ENCODE measurements at regions not wholly inside any gene's neighbourhood (a gene's known extent, or its start where the extent isn't known, plus 50 kb on each side); places are given as distances from the start of the nearest gene placed in this dataset.

DNA sequence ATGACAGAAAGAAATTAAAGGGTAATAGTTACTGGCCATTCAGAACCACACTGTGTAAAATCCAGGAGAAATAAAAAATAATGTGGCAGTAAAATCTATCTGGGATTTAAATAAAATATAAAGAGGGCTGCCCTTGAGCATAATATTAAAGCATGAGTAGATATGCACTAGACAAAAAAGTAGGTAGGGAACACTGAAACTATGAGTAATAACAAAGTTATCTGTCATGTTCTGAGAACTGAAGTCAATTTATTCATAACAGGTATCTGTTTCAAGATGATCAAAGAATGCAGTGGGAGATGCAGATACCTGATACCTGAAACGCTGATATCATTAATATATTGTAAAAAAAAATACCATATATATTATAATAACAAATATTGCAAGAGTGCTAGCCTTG is 1672.0 kb downstream of the SLITRK5 start:
- H3K4me3 ChIP-seq (ENCODE audit: low read depth, low read length): no peak overlapping the region
- DNase-seq (ENCODE audit: low read depth): no peak
- no peak for TF ChIP-seq CTCF (conservative IDR thresholded peaks at IDR 0.05; ENCODE audit: low read depth, low read length)

DNA sequence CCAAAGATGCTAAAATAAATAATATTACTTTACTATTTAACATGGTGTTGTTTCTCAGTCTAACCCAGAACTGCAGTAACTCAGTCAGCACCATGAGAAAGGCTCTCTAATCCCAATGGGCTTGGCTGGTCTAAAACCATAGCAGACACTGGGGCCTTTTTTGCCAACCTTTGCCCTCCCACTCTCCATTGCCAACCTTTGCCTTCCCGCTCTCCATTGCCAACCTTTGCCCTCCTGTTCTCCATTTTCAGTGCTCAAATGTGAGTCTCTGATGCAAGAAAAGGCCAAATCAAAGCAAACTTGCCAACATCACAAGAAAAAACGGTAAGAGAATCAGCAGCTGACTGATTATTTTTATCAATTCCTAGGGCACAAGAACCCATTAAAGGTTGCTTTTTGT is 1681.2 kb downstream of the SLITRK5 start:
- no peak overlapping the region for H3K4me3 ChIP-seq (ENCODE audit: low read depth, low read length)
- TF ChIP-seq CTCF (conservative IDR thresholded peaks at IDR 0.05; ENCODE audit: low read depth, low read length): no peak
- DNase-seq (ENCODE audit: low read depth): no peak

- DNase-seq (ENCODE audit: low read depth): no peak
These were observed 1690.7 kb downstream of the SLITRK5 start for GRCh38 chr13:89361909-89362308.

DNA sequence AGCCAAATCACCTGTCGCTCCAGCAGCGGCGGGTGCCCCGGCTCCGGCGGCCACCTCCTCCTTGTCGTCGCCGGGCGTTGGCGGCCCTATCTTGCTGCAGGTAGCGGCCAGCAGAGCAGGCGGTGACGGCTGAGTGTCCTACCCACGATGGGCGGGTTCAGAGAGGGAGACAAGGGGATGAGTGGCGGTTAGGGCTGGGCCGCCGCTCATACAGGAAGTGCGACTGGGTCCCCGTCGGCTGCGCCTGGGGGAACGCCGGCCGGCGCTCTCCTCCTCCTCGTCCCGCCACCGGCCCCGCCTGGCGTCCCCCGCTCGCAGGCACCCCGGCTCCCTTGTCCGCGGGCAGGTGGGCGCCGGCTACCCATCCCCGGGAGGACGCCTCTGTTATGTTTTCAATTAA is 1692.0 kb downstream of the SLITRK5 start:
- DNase-seq (ENCODE audit: low read depth): no peak

More at GRCh38 chr13:89361909-89362308, 1690.7 kb downstream of the SLITRK5 start:
- peak; percentile 60 for TF ChIP-seq CTCF (conservative IDR thresholded peaks at IDR 0.05; ENCODE audit: low read depth, low read length)
- no peak overlapping the region for H3K4me3 ChIP-seq (ENCODE audit: low read depth, low read length)

DNA sequence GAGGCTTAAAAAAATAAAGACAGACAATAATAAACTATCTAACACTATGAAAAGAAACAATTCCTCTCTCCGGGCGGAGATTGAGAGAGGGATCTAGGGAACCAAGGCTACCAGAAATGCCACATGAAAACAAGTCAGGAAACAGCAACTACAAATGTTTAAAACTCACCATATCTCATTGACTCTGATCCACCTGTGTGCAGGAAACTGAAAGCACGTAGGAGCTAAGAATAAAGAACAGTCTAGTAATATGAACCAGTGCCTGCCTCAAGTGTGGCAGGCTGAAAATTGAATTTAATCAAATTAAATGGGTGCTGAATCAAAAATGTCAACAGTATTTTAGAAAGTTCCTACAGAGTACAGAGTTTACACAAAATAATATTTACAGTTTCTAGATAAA is 1701.0 kb downstream of the SLITRK5 start:
- no peak overlapping the region for H3K4me3 ChIP-seq (ENCODE audit: low read depth, low read length)
- TF ChIP-seq CTCF (conservative IDR thresholded peaks at IDR 0.05; ENCODE audit: low read depth, low read length): no peak
- no peak for DNase-seq (ENCODE audit: low read depth)

More for the DNA sequence above, 1692.0 kb downstream of the SLITRK5 start:
- TF ChIP-seq CTCF (conservative IDR thresholded peaks at IDR 0.05; ENCODE audit: low read depth, low read length): no peak
- H3K4me3 ChIP-seq (ENCODE audit: low read depth, low read length): no peak overlapping the region

DNA sequence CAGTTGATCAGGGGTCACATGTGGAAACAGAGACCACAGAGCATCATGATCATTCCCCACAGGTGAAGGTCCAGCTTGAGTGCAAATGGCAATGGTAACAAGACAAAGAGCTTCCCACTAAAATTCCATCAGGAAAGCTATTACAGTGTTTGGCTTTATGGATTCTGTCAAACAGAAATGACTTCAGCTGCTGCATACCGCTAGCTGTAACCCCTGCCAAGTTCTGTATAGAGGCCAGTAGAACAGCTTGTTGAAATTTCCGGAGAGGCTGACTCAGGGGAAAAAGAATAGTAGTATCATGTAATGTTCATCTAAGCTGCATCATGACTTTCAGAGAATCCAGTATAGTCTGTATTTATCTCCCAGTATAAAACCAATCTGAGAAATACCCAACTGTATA is 1704.7 kb downstream of the SLITRK5 start:
- TF ChIP-seq CTCF (conservative IDR thresholded peaks at IDR 0.05; ENCODE audit: low read depth, low read length): no peak
- DNase-seq (ENCODE audit: low read depth): no peak
- H3K4me3 ChIP-seq (ENCODE audit: low read depth, low read length): no peak overlapping the region

DNA sequence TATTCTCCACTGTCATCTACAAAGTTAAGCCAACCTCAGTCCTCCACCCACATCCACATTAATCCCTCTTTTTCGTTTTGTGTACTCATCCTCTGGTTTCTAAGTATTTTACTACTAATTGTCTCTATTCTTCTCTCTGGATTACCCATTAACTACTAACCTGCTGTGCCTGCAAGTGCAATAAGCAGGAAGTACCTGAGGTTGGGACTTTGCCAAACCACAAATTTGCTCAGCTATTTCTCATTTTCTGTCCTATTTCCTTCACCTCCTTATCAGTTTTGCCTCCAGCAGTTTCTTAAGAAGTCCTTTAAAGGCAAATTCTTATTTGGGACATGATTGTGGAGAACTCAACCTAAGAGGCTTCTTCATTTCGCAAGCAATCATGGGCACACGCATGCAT is 1708.9 kb downstream of the SLITRK5 start:
- no peak for TF ChIP-seq CTCF (conservative IDR thresholded peaks at IDR 0.05; ENCODE audit: low read depth, low read length)
- DNase-seq (ENCODE audit: low read depth): peak; percentile 79
- H3K4me3 ChIP-seq (ENCODE audit: low read depth, low read length): no peak overlapping the region

Measured in epithelial cell of proximal tubule (primary cell).